Fibroblast of pulmonary artery (primary cell): ENCODE measurements at regions not wholly inside any gene's neighbourhood (a gene's known extent, or its start where the extent isn't known, plus 50 kb on each side); places are given as distances from the start of the nearest gene placed in this dataset.

Source experiments
- DNase-seq: peaks from one replicate; pipeline ENCODE4 v3.0.0-alpha.2; 2010; ENCODE audit warnings: low read depth
- H3K4me3 ChIP-seq: replicated peaks from 2 replicates; pipeline ENCODE4 v1.5.1; 2011; ENCODE audit warnings: low read depth, mild to moderate bottlenecking, control low read depth, low read length, moderate library complexity
- CTCF ChIP-seq: IDR thresholded peaks from 2 replicates; pipeline ENCODE4 v1.5.1; 2011; ENCODE audit warnings: mild to moderate bottlenecking, control low read depth, low read length, inconsistent platforms; ENCODE audit errors: missing control alignments

- DNase-seq, result no peak
- H3K4me3 ChIP-seq, result no peak overlapping the region
- no peak for TF ChIP-seq CTCF
These were observed 1001.9 kb upstream of the CDH10 start for GRCh38 chr5:25646421-25647341.

- no peak for DNase-seq
- H3K4me3 ChIP-seq, result no peak overlapping the region
These were observed 996.3 kb upstream of the CDH10 start for GRCh38 chr5:25641124-25641523.

GRCh38 chr5:25619273-25619672 is 974.5 kb upstream of the CDH10 start:
- DNase-seq, result no peak
- no peak for TF ChIP-seq CTCF
- H3K4me3 ChIP-seq, result no peak overlapping the region

More at GRCh38 chr5:25641124-25641523, 996.3 kb upstream of the CDH10 start:
- no peak for TF ChIP-seq CTCF

GRCh38 chr5:25618821-25619220 is 974.0 kb upstream of the CDH10 start:
- DNase-seq, result no peak
- no peak for TF ChIP-seq CTCF
- no peak overlapping the region for H3K4me3 ChIP-seq

- DNase-seq, result no peak
- no peak for TF ChIP-seq CTCF
- H3K4me3 ChIP-seq, result no peak overlapping the region
These were observed 969.7 kb upstream of the CDH10 start for GRCh38 chr5:25614466-25614865.

- H3K4me3 ChIP-seq, result no peak overlapping the region
- TF ChIP-seq CTCF, result no peak
- no peak for DNase-seq
These were observed 959.9 kb upstream of the CDH10 start for GRCh38 chr5:25604681-25605080.

GRCh38 chr5:25579111-25579510 is 934.3 kb upstream of the CDH10 start:
- no peak overlapping the region for H3K4me3 ChIP-seq
- no peak for DNase-seq
- no peak for TF ChIP-seq CTCF
